Cardiac fibroblast (primary cell): ENCODE measurements at regions not wholly inside any gene's neighbourhood (a gene's known extent, or its start where the extent isn't known, plus 50 kb on each side); places are given as distances from the start of the nearest gene placed in this dataset.

Experiments
- DNase-seq, 2 donors: peaks; one replicate each; pipeline versions ENCODE4 v3.0.0 to v3.0.0-alpha.2; 2010; ENCODE audit warnings: low read depth in 2 of 2
- H3K4me3 ChIP-seq, 2 donors: replicated peaks in 1 of 2; 1 replicate in 1 of 2; 2 replicates in 1 of 2; pipeline ENCODE4 v1.5.1; 2011; ENCODE audit warnings: low read depth in 2 of 2, low read length in 2 of 2, mild to moderate bottlenecking in 2 of 2, moderate library complexity in 1 of 2
- CTCF ChIP-seq: IDR thresholded peaks from one replicate; pipeline ENCODE4 v1.5.1; 2011; ENCODE audit warnings: low read depth, mild to moderate bottlenecking, low read length, inconsistent platforms

GRCh38 chr16:86387468-86388440, 122.6 kb upstream of the FOXF1 start:
- DNase-seq: peak; percentile 96 to 97
- TF ChIP-seq CTCF: no peak

GRCh38 chr16:86388976-86389375, 121.4 kb upstream of the FOXF1 start:
- no peak for DNase-seq
- no peak for TF ChIP-seq CTCF
- no peak overlapping the region for H3K4me3 ChIP-seq

More at GRCh38 chr16:86387468-86388440, 122.6 kb upstream of the FOXF1 start:
- no peak overlapping the region for H3K4me3 ChIP-seq

- H3K4me3 ChIP-seq: no peak overlapping the region
- no peak for TF ChIP-seq CTCF
- DNase-seq: peak; percentile 42 to 78
Observed at GRCh38 chr16:86389566-86390328, 120.6 kb upstream of the FOXF1 start.

GRCh38 chr16:86390335-86390734, 120.0 kb upstream of the FOXF1 start:
- no peak for DNase-seq
- no peak overlapping the region for H3K4me3 ChIP-seq
- TF ChIP-seq CTCF: no peak

- H3K4me3 ChIP-seq: no peak overlapping the region
- no peak for DNase-seq
- no peak for TF ChIP-seq CTCF
Observed at GRCh38 chr16:86391486-86391885, 118.8 kb upstream of the FOXF1 start.

GRCh38 chr16:86391984-86392383, 118.3 kb upstream of the FOXF1 start:
- no peak overlapping the region for H3K4me3 ChIP-seq
- TF ChIP-seq CTCF: no peak
- peak in 1 of 2 donors; percentile 67 for DNase-seq
